Right forelimb (tissue), 1 donor: ENCODE measurements at regions not wholly inside any gene's neighbourhood (a gene's known extent, or its start where the extent isn't known, plus 50 kb on each side); places are given as distances from the start of the nearest gene placed in this dataset.
A peak's percentile ranks its signal among the peaks of the same experiment; 100 is the strongest.

Experiments used
- DNase-seq: peaks from one replicate; pipeline ENCODE4 v3.0.0-alpha.2; 2018

DNA sequence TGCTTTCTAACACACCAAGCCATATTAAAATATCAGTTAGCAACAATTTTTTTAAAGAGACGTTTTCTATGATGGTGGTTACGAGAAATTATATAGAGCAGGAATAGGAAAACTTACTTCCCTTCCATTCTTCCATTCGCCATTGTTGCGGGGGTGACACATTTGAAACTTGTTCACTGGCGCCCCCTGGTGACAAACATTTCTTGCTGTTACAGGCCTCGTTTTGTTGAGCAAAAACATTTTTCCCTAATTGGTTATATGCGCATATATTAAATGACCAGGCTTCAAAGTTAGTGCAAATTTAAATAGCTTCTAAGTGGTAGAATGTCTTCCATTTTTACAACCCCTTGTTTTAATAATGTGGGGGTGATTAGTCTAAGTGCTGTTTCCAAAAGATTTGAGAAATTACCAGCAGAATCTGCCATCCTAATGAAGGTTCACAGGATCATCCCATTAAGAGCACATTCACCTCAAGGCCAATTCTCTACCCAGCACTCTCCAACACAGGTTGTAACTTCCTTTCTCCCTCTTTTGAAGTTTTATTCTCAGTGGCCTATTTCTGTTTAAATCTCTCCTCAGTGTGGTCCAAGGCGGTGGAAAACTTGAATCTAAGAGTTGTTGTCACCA lies 1124.7 kb downstream of the FLRT2 start:
- DNase-seq = peak; percentile 44

DNA sequence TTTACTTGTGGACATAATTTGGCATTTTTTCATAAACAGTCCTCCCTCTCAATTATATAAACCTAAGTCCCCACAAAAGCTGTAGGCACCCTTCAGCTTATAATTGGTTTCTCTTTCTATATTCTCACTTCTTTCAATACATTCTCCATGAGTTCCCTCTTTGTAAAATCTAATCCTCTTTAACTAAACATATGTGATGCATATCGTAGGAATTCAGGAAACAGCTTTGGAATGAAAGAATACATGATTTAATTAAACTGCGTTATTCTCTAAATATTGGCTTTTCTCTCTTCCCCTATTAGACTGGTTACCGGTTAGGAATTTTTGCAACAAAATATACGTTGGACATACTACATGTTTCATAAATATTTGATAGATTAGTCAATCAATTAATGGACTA lies 1122.6 kb downstream of the FLRT2 start:
- DNase-seq = no peak

DNA sequence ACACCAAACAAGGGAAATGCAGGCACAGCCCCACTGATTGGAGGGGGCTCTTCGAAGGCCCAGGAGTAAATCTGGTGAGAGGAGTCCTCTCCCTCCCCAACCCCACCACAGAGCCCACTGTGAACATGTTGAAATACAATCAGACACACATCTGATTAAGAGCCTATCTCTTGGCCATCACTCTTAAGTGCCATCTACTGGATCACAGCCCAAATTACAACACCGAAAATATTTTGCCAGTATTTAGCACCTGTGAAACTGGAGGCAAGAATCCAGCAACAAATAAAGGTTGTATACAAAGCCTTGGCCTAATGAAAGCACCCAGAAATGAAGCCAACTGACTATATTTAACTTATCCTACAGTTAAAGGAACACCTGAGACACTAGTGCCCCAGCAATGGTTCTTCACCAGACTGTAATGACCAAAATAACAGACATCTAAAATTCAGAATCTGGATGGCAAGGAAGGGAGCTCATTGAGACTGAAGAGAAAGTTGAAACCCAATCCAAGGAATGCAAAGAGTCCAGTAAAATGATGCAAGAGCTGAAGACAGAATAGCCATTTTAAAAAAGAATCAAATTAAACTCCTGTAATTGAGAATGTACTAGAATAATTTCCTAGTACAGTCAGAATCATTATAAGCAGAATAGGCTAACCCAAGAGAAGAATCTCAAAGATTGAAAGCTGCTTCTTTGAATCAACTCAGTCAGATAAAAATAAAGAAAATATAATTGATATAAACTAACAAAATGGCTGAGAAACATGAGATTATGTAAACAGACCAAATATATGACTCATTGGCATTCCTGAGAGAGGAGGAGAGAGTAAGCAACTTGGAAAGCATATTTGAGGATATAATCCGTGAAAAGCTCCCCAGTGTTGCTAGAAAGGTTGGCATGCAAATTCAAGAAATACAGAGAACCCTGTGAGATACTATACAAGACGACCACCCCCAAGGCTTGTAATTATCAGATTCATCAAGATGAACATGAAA lies 1117.0 kb downstream of the FLRT2 start:
- no peak for DNase-seq

DNA sequence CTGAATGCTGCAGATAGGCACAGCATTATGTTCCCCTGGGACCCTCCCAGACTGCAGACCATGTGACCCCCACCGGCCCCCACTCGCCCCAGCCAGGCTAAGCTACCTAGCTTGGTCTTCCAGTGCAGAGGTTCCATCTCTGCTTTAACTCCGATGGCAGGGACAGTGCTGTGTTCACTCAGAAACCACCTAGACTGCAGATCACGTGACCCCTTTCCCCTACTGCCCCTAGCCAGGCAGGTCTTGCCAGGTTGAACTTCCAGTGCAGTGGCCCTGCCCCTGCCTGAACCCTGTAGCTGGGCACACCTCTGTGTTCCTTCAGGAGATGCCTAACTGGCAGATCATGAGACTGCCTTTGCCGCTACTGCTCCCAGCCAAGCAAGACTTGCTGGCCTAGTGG lies 1116.2 kb downstream of the FLRT2 start:
- DNase-seq = no peak

DNA sequence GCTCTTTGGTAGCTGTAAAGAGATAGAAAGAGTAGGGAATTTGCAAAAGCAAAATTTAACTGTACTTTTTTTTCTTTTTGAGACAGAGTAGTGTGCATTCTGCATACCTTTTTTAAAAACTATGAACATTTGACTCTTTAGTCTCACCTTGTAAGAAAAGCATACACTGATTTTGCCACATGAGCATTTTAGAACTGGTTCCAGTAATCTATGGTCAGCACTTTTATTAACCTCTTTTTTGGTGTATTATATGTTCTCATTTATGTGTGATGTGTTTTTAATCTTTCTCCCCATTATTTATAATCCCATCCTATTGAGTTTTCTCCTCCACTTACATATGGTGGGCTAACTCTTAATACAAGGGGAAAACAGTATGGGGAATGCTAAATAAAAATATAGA lies 1111.4 kb downstream of the FLRT2 start:
- no peak for DNase-seq

DNA sequence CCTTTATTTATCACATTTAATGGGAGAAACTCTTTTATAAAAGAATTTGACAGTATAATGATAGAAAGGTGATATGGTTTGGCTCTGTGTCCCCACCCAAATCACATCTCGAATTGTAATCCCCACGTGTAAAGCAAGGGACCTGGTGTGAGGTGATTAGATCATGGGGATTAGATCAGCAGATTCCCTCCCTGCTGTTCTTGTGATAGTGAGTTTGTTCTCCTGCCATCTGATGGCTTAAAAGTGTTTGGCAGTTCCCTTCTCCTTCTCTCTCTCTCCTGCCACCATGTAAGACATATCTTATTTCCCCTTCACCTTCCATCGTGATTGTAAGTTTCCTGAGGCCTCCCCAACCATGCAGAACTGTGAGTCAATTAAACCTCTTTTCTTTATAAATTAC lies 1110.3 kb downstream of the FLRT2 start:
- no peak for DNase-seq

DNA sequence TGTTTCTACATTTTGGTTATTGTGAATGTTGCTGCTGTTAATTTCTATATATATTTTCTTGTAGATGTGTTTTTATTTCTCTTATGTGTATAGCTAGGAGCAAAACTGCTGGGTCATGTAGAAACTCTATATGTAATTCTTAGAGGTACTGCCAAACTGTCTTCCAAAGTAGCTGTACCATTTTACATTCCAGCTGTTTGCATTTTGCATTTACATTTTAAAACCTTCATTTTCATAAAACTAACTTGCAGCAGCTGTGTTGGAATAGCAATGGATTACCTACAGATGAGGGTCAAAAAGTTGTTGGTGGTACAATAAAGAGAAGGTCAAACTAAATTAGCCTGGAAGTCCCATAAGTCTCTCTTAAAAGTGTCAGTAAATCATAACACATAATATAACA lies 1109.7 kb downstream of the FLRT2 start:
- no peak for DNase-seq

DNA sequence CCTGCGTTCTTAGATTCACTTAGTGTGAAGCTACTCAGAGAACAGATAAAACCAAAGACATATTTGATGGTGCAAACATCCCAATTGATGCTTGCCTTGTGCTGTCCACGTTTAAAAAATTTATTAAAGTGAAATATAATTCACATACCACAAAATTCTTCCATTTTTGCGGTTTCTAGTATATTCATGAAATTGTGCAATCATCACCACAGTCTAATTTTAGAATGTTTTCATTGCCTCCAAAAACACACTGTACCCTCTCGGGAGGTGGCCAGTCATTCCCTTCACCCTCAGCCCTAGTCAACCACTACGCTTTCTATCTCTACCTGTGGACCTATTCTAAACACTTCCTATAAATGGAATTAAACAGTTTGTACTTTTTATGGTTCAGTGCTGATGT lies 1109.2 kb downstream of the FLRT2 start:
- DNase-seq = no peak

DNA sequence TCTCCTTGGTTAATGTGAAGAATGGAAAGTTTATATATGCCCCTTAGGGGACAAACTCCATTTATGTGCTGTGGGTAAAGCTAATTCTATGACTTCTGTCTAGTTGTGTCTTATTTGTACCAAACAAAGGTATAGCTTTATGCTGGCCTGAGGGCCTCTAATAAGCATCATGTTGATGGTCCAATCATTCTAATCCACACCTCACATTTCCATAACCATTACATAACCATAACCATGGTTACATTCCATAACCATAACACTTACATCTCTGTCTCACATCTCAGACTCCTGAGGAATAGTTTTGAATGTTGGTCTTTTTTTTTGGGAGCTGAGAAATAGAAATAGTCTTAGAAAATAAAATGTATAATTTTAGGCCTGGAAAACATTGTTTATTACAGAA lies 1097.1 kb downstream of the FLRT2 start:
- no peak for DNase-seq

DNA sequence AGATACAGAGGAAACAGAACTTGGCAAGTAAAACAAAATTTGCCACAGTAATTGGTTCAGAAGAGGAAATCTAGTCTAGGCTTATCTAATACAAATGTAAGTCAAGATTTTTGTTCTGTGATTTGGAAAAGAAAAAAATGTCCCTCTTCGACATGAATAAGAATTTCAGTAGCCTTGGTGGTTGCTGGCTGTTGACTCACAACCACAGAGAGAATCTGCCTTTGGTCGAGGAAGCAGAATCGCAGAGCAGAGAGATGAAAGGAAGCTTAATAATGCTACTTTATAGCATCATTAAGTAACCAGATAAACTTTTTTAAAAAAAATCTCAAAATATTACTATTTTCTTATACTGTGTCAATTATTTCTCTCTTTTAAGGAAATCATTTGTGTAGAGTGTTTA lies 1096.6 kb downstream of the FLRT2 start:
- DNase-seq = no peak

DNA sequence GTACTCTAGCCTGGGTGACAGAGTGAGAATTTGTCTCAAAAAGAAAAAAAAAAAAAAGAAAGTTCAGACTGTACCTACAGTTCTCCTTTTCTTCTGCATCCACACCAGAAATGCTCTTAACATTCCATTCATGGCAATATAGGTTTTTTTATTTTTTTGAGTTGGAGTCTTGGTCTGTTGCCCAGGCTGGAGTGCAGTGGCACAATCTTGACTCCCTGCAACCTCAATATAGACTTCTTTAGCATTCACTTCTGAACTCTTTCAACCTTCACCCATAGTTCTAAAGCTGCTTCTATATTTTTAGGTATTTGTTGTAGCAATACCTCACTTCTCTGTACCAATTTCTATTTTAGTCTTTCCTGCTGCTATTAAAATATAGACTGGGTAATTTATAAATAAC lies 1095.7 kb downstream of the FLRT2 start:
- DNase-seq = no peak

DNA sequence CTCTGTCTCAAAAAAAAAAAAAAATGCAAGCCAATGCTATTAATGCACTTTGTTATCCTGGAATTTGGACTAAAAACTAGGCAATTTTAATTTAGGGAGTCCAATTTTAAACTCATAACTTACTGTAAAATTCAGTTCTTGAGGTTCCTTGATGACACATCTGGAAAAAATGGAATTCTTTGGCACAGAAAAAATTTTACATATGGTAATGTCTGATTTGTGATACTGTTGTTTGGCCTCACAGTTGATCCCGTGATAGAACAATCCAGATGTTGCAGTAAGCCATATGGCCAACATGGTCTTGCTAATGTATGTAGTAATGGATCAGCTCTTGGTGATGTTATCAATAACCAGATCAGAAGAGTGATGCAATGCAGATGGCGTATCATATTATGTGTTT lies 1089.8 kb downstream of the FLRT2 start:
- DNase-seq = no peak

DNA sequence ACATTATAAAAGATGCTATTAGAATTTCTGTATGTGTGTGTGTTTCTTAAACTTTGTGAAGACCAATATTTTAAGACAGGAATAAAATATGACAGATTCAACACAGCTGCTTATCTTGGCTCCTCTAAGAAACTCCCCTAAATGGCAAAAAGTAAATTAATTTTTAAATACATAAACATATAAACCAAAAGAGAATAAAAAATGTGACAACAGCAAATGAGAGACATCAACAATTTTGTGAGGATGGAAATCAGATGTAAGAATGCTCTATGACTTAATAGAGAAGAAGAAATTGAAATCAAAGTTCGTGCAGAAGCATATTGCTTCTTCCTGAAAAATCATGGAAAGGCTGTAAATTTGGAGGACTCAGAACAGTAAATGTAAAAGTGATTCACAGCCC lies 1083.8 kb downstream of the FLRT2 start:
- no peak for DNase-seq

DNA sequence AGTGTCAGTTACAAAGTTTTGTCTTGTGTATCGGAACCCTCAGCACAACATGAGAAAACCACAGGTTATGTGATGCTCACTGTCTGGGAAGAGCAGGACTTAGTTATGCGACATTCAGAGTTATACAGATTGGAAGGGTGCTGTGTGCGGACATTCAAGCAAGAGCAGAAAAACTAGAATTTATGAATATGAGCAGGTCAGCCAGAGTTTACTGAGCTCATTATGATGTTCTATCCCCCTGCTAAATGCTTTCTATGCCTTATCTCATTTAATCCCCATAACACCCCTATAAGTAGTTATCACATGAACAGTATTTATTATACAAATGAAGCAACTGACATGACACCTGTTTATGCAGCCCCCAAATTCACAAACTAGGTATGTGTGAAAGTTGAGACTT lies 1083.2 kb downstream of the FLRT2 start:
- no peak for DNase-seq

DNA sequence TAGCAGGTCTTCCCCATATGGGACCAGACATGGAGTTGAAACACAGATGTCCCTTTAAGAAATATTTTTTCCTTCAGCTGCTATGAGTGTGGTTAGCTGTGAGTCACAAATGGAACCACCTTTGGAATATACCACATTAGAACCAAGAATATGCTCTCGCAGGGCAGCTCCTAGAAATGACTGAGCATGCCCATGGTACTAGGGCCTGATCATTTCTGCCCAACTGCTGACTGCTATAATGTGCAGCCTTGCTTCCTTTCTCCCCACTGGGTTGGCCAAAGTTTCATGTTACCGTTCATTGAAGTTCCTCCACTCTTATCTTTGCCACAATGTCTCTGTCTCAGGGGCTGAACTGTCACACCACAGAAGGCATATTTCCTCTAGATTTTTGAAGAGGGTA lies 1074.6 kb downstream of the FLRT2 start:
- DNase-seq = no peak

DNA sequence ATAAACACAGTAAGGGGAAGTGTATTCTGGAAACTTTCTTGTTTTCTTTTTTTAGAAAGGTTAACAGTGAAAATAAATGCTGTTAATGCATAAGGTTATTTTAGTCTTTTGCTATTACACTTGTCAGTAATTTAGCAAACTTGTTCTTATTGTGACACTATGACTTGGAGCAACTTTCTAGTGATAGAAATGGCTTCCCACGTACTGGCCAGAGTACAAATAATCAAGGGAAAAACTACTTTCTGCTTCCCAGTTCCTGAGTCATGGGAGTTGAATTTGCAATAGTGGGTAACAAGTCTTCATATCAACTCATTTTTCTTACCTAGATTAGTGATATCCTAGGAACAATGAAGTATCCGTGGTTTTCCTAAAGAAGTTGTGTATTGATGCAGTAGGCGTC lies 1072.3 kb downstream of the FLRT2 start:
- DNase-seq = no peak

DNA sequence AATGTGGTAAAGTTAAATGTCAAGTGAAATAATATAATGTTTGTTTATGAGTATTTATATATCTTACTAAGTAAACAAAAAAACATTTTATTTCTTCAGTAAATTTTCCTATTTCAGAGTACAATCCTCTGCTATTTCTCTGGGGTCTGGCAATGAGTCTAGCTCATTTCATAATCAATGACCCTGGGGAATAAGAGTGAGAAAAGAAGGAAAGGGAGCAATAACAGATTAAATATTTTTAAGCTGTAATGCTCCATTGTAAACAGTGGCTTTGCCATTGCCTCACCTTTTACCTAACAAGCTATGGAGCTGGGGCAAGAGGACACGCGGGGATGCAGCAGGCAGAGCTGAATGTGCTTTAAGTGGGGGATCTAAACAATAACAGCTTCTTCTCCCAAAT lies 1071.9 kb downstream of the FLRT2 start:
- DNase-seq = no peak

DNA sequence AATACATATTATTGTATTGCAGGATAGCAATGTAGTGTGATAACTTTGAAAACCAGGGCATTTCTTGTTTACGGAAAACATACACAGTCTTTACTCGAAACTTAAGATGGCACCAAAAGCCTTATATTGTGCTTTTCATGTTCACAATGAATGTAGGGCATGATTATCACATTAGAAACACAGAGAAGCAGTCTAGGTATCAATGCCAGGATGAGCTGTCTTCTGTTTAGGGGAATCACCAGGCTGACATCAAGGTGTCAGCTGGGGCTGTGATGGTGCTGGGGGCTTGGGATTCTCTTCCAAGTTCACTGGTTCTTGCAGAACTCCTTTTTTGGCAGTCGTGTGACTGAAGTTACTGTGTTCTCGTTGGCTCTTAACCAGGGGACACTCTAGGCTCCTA lies 1067.3 kb downstream of the FLRT2 start:
- DNase-seq = no peak

DNA sequence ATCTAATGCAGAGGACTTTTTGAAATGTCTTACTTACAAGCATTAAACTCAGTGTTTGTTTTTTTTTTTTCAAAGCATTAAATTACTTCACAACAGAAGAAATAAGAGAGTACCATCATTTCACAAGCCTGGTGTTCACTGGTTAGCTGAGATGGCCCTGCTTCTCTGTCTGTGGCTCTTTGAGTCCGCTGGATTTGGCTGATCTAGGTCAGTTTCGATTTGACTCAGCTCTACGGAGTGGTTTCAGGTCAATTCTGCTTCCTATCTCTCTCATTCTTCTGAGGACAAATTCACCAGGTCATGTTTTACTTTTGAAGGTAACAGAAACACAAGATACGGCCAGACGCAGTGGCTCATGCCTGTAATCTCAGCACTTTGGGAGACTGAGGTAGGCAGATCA lies 1066.1 kb downstream of the FLRT2 start:
- DNase-seq = no peak

DNA sequence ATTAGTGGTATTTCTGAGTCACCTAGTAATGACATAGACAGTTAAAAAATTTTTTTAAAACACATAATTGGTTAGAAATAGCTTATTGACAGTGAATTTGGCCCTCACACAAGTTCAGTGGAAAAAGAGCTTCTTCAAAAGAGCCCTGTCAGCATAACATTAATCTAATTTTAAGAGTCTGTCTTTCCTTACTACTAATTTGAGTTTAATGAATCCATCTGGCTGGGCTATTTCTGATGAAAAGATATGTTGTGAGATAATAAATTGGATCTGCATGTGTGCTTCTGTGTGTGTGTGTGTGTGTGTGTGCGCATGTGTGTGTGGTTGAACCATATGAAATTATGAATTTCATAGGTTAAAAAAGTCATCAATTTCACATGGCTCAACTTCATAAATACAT lies 1045.2 kb downstream of the FLRT2 start:
- DNase-seq = no peak

DNA sequence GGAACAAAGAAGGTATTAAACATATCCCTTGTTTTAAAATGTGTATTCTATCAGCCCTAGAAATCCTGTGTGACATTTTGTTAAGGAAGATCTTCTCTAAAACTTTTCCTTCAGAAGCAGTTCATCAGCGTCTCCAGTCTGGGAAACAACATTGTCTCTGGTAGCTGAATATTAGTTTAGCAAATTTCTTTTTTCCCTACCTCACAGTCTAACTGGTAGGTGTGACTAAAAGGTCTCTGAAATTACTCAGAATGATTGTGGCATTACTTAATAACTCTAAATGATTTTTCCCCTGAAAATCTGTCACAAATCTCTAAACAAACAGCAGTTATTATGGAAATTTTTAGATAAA lies 1044.8 kb downstream of the FLRT2 start:
- DNase-seq = no peak

DNA sequence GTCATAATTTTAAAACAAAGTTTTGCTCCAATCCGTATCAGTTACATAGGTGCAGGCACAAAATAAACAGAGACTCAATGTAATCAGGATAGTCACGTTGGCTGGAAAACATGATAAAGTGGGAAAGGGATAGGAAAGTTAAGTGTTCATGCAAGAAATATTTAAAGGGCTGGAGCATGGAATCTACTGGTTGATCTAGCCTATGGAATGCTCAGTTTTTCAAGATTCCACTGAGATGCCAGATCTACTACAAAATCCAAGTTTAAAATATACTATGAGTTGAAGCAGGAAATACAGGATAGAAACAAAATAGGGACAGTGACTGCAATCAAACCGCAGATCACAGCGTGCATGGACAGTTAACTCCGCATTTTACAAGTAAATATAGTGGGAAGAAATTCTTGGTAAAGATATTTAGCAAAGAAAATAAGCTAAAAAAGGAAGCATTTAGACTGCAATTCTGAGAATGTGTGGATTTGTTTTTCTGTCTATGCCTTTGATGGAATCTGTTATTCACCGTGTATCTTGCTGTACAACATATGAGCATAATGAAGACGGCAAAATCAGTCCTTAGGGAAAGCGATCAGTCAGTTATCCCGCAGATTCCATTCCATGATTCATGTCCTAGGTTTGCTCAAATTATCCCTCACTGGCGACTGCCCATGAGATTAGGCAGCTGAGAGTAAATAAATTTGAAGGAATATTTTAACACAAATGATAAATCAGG lies 1044.3 kb downstream of the FLRT2 start:
- DNase-seq = no peak

DNA sequence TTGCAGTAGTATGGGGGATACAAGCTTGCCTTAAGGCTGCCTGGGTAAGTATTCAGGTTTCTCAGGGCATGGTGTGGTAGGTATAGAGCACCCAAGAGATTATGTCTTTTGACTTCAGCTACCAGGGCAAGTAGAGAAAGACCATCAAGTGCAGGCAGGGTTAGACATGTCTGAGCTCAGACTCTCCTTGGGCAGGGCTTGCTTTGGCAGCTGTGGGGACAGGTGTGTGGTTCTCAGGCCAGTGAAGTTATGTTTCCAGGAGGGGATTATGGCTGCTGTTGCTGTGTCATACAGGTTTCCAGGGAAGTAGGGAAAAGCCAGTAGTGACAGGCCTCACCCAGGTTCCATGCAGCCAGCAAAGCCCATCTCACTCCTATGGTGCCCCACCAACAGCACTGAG lies 1040.4 kb downstream of the FLRT2 start:
- DNase-seq = no peak

DNA sequence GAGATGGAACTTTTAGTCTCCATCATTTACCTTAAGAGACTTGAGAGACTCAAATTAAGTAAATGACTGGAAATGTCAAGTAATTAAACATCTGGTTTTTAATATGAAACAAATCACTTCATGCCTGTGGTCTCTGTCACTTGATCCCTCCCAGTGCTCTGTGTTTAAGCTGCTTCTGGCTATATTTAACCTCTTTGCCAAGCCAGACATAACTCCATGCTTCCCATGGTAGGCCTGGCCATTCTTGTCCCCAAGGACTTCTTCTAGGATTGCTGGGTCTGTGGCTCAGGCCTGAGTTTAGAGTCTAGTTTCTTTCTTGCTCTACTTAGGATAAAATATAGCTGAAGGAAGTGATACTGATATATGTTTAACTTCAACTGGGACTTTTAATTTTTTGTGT lies 1013.6 kb downstream of the FLRT2 start:
- DNase-seq = no peak
